GM19324 (cell line): ENCODE measurements at regions not wholly inside any gene's neighbourhood (a gene's known extent, or its start where the extent isn't known, plus 50 kb on each side); places are given as distances from the start of the nearest gene placed in this dataset.
"Not testable (repeated sequence)": the region's sequence is repeated elsewhere in the genome, so short reads cannot be mapped to it uniquely, and the experiment has no call there.

Experiments used
- ATAC-seq: cut with Tn5 transposase; IDR thresholded peaks from one replicate; pipeline ENCODE4 v1.9.1; 2021; ENCODE audit warnings: mild to moderate bottlenecking, moderate library complexity; ENCODE audit not compliant: unreplicated experiment, low FRiP score

GRCh38 chr15:98304371-98304770 is 343.9 kb downstream of the ARRDC4 start:
- no peak for ATAC-seq

GRCh38 chr15:98308117-98308516 is 340.2 kb upstream of the IGF1R start:
- ATAC-seq: no peak

- no peak for ATAC-seq
Measured at GRCh38 chr15:98311566-98312188, 336.7 kb upstream of the IGF1R start.

- no peak for ATAC-seq
Measured at GRCh38 chr15:98312913-98313312, 335.4 kb upstream of the IGF1R start.

- no peak for ATAC-seq
Measured at GRCh38 chr15:98315971-98316370, 332.4 kb upstream of the IGF1R start.

GRCh38 chr15:98321896-98322295 is 326.4 kb upstream of the IGF1R start:
- no peak for ATAC-seq

GRCh38 chr15:98322581-98322980 is 325.8 kb upstream of the IGF1R start:
- no peak for ATAC-seq

- no peak for ATAC-seq
Measured at GRCh38 chr15:98324341-98324970, 323.9 kb upstream of the IGF1R start.

GRCh38 chr15:98326804-98327203 is 321.5 kb upstream of the IGF1R start:
- no peak for ATAC-seq

GRCh38 chr15:98330258-98330657 is 318.1 kb upstream of the IGF1R start:
- ATAC-seq: no peak

- no peak for ATAC-seq
Measured at GRCh38 chr15:98330692-98331435, 317.5 kb upstream of the IGF1R start.

GRCh38 chr15:98331676-98332075 is 316.7 kb upstream of the IGF1R start:
- ATAC-seq: no peak

GRCh38 chr15:98333251-98333650 is 315.1 kb upstream of the IGF1R start:
- no peak for ATAC-seq

- ATAC-seq: no peak
Measured at GRCh38 chr15:98342911-98343310, 305.4 kb upstream of the IGF1R start.

GRCh38 chr15:98344591-98344990 is 303.7 kb upstream of the IGF1R start:
- no peak for ATAC-seq

- no peak for ATAC-seq
Measured at GRCh38 chr15:98347001-98347400, 301.3 kb upstream of the IGF1R start.

GRCh38 chr15:98347866-98348265 is 300.5 kb upstream of the IGF1R start:
- ATAC-seq: no peak

- ATAC-seq: no peak
Measured at GRCh38 chr15:98350276-98350675, 298.1 kb upstream of the IGF1R start.

- ATAC-seq: not testable (repeated sequence)
Measured at GRCh38 chr15:98358274-98358673, 290.1 kb upstream of the IGF1R start.

GRCh38 chr15:98358971-98359370 is 289.4 kb upstream of the IGF1R start:
- ATAC-seq: no peak

GRCh38 chr15:98363416-98363815 is 284.9 kb upstream of the IGF1R start:
- no peak for ATAC-seq

GRCh38 chr15:98363955-98364354 is 284.4 kb upstream of the IGF1R start:
- ATAC-seq: no peak
